ENCODE measurements at regions not wholly inside any gene's neighbourhood (a gene's known extent, or its start where the extent isn't known, plus 50 kb on each side); places are given as distances from the start of the nearest gene placed in this dataset.

GRCh38 chr10:111887266-111887665 lies 296.3 kb downstream of the GPAM start (continued):
- TF ChIP-seq, protein P1, sequence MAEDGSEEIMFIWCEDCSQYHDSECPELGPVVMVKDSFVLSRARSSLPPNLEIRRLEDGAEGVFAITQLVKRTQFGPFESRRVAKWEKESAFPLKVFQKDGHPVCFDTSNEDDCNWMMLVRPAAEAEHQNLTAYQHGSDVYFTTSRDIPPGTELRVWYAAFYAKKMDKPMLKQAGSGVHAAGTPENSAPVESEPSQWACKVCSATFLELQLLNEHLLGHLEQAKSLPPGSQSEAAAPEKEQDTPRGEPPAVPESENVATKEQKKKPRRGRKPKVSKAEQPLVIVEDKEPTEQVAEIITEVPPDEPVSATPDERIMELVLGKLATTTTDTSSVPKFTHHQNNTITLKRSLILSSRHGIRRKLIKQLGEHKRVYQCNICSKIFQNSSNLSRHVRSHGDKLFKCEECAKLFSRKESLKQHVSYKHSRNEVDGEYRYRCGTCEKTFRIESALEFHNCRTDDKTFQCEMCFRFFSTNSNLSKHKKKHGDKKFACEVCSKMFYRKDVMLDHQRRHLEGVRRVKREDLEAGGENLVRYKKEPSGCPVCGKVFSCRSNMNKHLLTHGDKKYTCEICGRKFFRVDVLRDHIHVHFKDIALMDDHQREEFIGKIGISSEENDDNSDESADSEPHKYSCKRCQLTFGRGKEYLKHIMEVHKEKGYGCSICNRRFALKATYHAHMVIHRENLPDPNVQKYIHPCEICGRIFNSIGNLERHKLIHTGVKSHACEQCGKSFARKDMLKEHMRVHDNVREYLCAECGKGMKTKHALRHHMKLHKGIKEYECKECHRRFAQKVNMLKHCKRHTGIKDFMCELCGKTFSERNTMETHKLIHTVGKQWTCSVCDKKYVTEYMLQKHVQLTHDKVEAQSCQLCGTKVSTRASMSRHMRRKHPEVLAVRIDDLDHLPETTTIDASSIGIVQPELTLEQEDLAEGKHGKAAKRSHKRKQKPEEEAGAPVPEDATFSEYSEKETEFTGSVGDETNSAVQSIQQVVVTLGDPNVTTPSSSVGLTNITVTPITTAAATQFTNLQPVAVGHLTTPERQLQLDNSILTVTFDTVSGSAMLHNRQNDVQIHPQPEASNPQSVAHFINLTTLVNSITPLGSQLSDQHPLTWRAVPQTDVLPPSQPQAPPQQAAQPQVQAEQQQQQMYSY (CRISPR knock-in tag; IDR thresholded peaks at IDR 0.05) = no peak
- TF ChIP-seq TCF7 (IDR thresholded peaks at IDR 0.05; ENCODE audit: borderline replicate concordance) (no peak), SMAD1 (IDR thresholded peaks at IDR 0.05; ENCODE audit: low read depth, partially characterized antibody) (no peak), SREBF2 (IDR thresholded peaks at IDR 0.05; ENCODE audit: low read length) (no peak)
- TF ChIP-seq, protein P2, sequence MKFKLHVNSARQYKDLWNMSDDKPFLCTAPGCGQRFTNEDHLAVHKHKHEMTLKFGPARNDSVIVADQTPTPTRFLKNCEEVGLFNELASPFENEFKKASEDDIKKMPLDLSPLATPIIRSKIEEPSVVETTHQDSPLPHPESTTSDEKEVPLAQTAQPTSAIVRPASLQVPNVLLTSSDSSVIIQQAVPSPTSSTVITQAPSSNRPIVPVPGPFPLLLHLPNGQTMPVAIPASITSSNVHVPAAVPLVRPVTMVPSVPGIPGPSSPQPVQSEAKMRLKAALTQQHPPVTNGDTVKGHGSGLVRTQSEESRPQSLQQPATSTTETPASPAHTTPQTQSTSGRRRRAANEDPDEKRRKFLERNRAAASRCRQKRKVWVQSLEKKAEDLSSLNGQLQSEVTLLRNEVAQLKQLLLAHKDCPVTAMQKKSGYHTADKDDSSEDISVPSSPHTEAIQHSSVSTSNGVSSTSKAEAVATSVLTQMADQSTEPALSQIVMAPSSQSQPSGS (IDR thresholded peaks at IDR 0.05; ENCODE audit: low read length) = no peak
- TF ChIP-seq, protein P3, sequence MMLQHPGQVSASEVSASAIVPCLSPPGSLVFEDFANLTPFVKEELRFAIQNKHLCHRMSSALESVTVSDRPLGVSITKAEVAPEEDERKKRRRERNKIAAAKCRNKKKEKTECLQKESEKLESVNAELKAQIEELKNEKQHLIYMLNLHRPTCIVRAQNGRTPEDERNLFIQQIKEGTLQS (IDR thresholded peaks at IDR 0.05; ENCODE audit: borderline replicate concordance, extremely low read depth, low read depth, low read length) = no peak

DNA sequence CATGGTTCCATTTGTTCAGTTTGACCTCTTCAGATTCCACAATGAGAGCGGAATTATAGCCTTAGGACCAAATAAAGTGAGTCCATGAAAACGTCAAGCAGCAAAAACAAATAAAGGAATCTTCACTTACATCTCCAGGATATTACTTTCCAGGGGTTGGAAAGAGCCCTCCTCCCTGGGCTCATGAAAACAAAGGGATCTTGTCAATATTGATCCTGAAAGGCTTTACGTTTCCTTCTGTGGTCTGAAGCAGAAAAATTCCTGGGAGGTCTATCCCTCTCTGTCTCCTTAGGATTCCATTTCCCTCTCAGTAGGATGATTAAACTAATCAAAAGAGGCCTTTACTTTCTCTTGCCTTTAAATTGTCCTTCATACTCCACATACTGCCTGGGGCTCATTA lies 293.5 kb downstream of the GPAM start:
- no TSS peak for BruUV-seq (replicated peaks)
- RAD21 ChIA-PET (ENCODE audit: unreplicated experiment) = no interaction called here
- SMC1A ChIA-PET (ENCODE audit: uncharacterized antibody, unreplicated experiment) = no interaction called here
- Histone ChIP-seq H3K9ac (ENCODE audit: control insufficient read depth, insufficient read depth, low read length) (no peak overlapping the region), H2AFZ (ENCODE audit: control insufficient read depth, low read depth, low read length) (no peak overlapping the region), H3K4me3 (no peak overlapping the region), H3K4me1 (ENCODE audit: control insufficient read depth, insufficient read depth, low read length) (no peaks in the 10 kb centered on the region), H3K27me3 (replicated peaks in 1 of 2; ENCODE audit: control insufficient read depth in 2 of 2, insufficient read depth in 2 of 2, low read length in 1 of 2) (no peaks in the 10 kb centered on the region), H4K20me1 (ENCODE audit: control insufficient read depth, insufficient read depth) (no peaks in the 10 kb centered on the region), H3K9me3 (replicated peaks; ENCODE audit: control insufficient read depth, insufficient read depth, low read length) (no peaks in the 10 kb centered on the region), H3K4me2 (ENCODE audit: control insufficient read depth, insufficient read depth) (no peak overlapping the region), H3K27ac (ENCODE audit: control insufficient read depth, insufficient read depth) (no peak overlapping the region), H3K36me3 (ENCODE audit: control insufficient read depth in 2 of 2, insufficient read depth in 2 of 2, low read length in 1 of 2) (no peaks in the 10 kb centered on the region), H3K79me2 (ENCODE audit: control insufficient read depth, insufficient read depth, low read length) (no peaks in the 10 kb centered on the region)
- POLR2A ChIA-PET = no interaction called here
- FAIRE-seq (no peak), ATAC-seq (no peak), DNase-seq (ENCODE audit: low read depth, low spot score) (no peak)
- intact Hi-C loops (cut with micrococcal nuclease; ENCODE audit: unreplicated experiment) (no loop called here), in situ Hi-C loops (cut with MboI) (no loop called here)
- WGBS (ENCODE audit: insufficient coverage, insufficient replicate concordance, low lambda C conversion rate, missing lambda C conversion rate) = 2% methylated on average over 3 of the region's 3 CpGs
- CTCF ChIA-PET = no interaction called here
- TF ChIP-seq ZBTB33 (IDR thresholded peaks at IDR 0.05) (no peak), HDAC2 (IDR thresholded peaks at IDR 0.05) (no peak), EED (IDR thresholded peaks at IDR 0.05; ENCODE audit: low read depth) (no peak), BHLHE40 (IDR thresholded peaks at IDR 0.05; ENCODE audit: borderline replicate concordance in 1 of 2, low read depth in 2 of 2, low read length in 1 of 2) (no peak), POLR2AphosphoS5 (IDR thresholded peaks at IDR 0.05; ENCODE audit: low read length) (no peak)
- TF ChIP-seq, protein P4, sequence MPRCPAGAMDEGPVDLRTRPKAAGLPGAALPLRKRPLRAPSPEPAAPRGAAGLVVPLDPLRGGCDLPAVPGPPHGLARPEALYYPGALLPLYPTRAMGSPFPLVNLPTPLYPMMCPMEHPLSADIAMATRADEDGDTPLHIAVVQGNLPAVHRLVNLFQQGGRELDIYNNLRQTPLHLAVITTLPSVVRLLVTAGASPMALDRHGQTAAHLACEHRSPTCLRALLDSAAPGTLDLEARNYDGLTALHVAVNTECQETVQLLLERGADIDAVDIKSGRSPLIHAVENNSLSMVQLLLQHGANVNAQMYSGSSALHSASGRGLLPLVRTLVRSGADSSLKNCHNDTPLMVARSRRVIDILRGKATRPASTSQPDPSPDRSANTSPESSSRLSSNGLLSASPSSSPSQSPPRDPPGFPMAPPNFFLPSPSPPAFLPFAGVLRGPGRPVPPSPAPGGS (IDR thresholded peaks at IDR 0.05; ENCODE audit: borderline replicate concordance, insufficient read depth, low read depth, low read length, poor library complexity, severe bottlenecking) = no peak
- TF ChIP-seq, protein P5, sequence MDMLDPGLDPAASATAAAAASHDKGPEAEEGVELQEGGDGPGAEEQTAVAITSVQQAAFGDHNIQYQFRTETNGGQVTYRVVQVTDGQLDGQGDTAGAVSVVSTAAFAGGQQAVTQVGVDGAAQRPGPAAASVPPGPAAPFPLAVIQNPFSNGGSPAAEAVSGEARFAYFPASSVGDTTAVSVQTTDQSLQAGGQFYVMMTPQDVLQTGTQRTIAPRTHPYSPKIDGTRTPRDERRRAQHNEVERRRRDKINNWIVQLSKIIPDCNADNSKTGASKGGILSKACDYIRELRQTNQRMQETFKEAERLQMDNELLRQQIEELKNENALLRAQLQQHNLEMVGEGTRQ (IDR thresholded peaks at IDR 0.05; ENCODE audit: borderline replicate concordance, low read depth, low read length) = no peak
